Psoas muscle (tissue), 7 donors: ENCODE measurements at regions not wholly inside any gene's neighbourhood (a gene's known extent, or its start where the extent isn't known, plus 50 kb on each side); places are given as distances from the start of the nearest gene placed in this dataset.

Source experiments
- ATAC-seq, 4 donors: fragments of 200-7000 bp; cut with Tn5 transposase; one replicate each; pipeline ENCODE4 v1.9.1; 2020; ENCODE audit warnings: moderate library complexity in 3 of 4, mild to moderate bottlenecking in 2 of 4
- DNase-seq, 2 donors: peaks; one replicate each; pipeline ENCODE4 v3.0.0-alpha.2; 2020
- H3K27ac ChIP-seq: fragments of 200-600 bp; one replicate; pipeline ENCODE4 v1.8.0; 2022
- H3K27me3 ChIP-seq, 3 donors: fragments of 200-600 bp in 1 of 3; one replicate each; pipeline versions ENCODE4 v1.6.1 to v1.8.0; 2013 to 2022; ENCODE audit warnings: low read length in 2 of 3, mild to moderate bottlenecking in 2 of 3, moderate library complexity in 1 of 3; ENCODE audit not compliant: insufficient read depth in 3 of 3
- H3K36me3 ChIP-seq, 2 donors: fragments of 200-600 bp in 1 of 2; one replicate each; pipeline versions ENCODE4 v1.6.1 to v1.8.0; 2013 to 2022; ENCODE audit warnings: low read depth in 1 of 2, mild to moderate bottlenecking in 1 of 2, moderate library complexity in 1 of 2; ENCODE audit not compliant: insufficient read depth in 1 of 2
- H3K4me1 ChIP-seq: fragments of 200-600 bp; one replicate; pipeline ENCODE4 v1.8.0; 2022
- H3K4me3 ChIP-seq: fragments of 200-600 bp; one replicate; pipeline ENCODE4 v1.8.0; 2022; ENCODE audit warnings: mild to moderate bottlenecking
- H3K9me3 ChIP-seq: fragments of 200-600 bp; one replicate; pipeline ENCODE4 v1.8.0; 2022
- WGBS, 3 donors: extraction: QIAGEN DNeasy Blood & Tissue Kit; methylation state at CpG; one replicate each; pipeline versions ENCODE4 v1.1.6 to v1.1.7; 2013; 5-methylcytosine and 5-hydroxymethylcytosine counted together
- intact Hi-C, 2 donors: fragments of 100-400 bp; cut with DNase I; formaldehyde crosslinking; loops; one replicate each; pipeline versions ENCODE4 v1.11.0 to v1.14.2; 2022
- TF ChIP-seq, protein P1 (sequence below): fragments of 200-600 bp; IDR thresholded peaks from one replicate; pipeline ENCODE4 v1.8.0; 2022; ENCODE audit warnings: antibody characterized with exemption
- donor health status: healthy with polysubstance abuse.
- donor health status: DM: no; HTN: no; CAD: no; lungs with moderate emphysema.
- donor health status: Bipolar disorder and iron deficiency.
- donor health status: healthy.
- donor health status: DM: yes; HTN: yes; CAD: no.
- donor health status: DM: no; HTN: no; CAD: no.
- donor health status: DM: yes; HTN: yes; CAD: no.

DNA sequence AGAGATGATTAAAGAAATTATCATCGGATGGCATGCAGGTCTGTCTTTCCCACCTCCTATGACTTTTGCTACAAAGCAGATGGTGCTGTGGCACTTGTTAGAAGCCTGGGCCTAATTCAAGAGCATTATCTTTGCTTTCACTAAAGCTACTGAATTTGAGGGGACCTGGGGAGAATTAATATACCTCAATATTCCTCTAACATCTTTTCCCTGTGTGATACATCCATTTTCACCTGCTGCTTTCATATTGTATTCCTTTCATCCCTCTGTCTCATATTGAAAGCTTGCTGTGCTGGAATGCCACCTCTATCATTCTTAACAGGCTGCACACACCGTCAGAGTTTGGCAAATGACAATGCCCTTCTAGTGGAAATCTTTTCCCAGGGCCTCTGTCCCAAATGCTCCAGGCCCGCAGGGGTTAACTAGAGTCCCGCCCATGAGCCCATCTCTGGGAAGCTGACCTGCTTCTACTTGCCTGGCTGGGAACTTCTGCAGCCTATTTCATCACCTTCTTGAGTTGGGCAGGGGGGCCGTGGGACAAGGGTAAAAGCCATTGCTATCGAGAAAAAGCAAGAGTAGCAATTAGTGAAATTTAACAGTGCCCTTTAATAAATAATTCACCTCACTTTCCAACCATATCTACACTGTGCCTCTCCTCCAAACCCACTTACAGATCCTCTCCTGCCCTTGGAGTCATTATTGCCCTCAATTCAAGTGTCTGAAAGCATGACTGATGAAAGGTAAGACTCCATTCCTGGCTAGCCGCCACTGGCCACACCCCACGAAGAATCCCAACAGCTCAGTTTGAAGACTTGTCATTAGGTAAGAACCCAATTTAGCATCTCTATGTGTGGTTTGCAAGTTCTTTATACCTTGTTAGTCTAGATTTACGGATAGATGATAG, 126.7 kb upstream of the BTG1 start:
- intact Hi-C loops = no loop called here
- ATAC-seq = no peak
- Histone ChIP-seq H3K27me3 (peaks cover 0 to 5% (median 0%) of the 10 kb centered on the region in 3 donors), H3K27ac (no peak overlapping the region), H3K4me1 (no peaks in the 10 kb centered on the region), H3K36me3 (no peaks in the 10 kb centered on the region), H3K4me3 (no peak overlapping the region), H3K9me3 (no peaks in the 10 kb centered on the region)
- WGBS, 3 donors = 69 to 82% (median 71%) methylated on average over 9 of the region's 9 CpGs
- TF ChIP-seq, protein P1, sequence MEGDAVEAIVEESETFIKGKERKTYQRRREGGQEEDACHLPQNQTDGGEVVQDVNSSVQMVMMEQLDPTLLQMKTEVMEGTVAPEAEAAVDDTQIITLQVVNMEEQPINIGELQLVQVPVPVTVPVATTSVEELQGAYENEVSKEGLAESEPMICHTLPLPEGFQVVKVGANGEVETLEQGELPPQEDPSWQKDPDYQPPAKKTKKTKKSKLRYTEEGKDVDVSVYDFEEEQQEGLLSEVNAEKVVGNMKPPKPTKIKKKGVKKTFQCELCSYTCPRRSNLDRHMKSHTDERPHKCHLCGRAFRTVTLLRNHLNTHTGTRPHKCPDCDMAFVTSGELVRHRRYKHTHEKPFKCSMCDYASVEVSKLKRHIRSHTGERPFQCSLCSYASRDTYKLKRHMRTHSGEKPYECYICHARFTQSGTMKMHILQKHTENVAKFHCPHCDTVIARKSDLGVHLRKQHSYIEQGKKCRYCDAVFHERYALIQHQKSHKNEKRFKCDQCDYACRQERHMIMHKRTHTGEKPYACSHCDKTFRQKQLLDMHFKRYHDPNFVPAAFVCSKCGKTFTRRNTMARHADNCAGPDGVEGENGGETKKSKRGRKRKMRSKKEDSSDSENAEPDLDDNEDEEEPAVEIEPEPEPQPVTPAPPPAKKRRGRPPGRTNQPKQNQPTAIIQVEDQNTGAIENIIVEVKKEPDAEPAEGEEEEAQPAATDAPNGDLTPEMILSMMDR = no peak
- DNase-seq = no peak

DNA sequence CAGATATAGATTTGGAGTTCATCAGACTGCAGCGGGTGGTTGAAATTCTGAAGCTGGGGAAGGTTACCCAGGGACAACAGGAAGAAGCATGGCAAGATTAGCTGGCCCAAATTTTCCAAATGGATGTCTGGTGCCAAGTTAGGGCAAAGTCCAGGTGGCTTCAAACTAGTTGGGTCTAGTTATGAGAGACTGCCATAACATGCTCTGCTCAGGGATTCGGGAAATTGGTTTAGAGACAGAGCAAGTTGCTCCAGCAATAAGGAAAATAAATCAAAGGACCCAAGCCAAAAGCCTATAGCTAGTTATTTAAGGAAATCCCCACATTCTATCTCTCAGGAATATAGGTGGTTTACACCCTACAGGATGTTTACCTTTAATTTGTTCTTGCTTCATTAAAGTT, 125.7 kb upstream of the BTG1 start:
- H3K27ac ChIP-seq = no peak overlapping the region
- TF ChIP-seq, protein P1 = no peak
- no peak overlapping the region for H3K4me3 ChIP-seq
- H3K9me3 ChIP-seq = no peaks in the 10 kb centered on the region
- DNase-seq (no peak), ATAC-seq (no peak)
- 56 to 77% (median 66%) methylated on average over 2 of the region's 2 CpGs for WGBS, 3 donors
- intact Hi-C loops = no loop called here
- H3K36me3 ChIP-seq = no peaks in the 10 kb centered on the region
- no peaks in the 10 kb centered on the region for H3K4me1 ChIP-seq
- H3K27me3 ChIP-seq = peaks cover 0 to 5% (median 0%) of the 10 kb centered on the region in 3 donors

DNA sequence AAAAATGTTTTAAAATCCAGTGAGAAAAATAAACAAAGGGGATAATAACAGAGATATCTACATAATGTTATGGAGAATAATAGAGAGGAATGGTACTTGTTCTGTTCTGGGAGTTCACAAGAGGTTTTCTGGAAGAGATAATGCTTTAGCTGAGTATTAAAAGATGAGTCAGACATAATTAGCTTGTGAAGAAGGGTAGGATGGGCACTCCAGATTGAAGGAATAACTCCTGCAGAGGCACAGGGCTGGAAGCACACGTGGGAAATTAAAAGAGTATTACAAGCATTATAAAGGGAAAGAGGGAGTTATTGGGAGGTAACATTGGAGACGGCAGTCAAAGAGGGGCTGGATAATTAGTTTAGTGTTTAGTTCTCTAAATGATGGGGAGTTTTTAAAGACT, 124.9 kb upstream of the BTG1 start:
- peaks cover 0 to 5% (median 0%) of the 10 kb centered on the region in 3 donors for H3K27me3 ChIP-seq
- no peak for DNase-seq
- ATAC-seq = no peak
- no peaks in the 10 kb centered on the region for H3K36me3 ChIP-seq
- WGBS, 3 donors = 70 to 92% (median 74%) methylated on average over 2 of the region's 2 CpGs
- H3K4me3 ChIP-seq = no peak overlapping the region
- H3K4me1 ChIP-seq = no peaks in the 10 kb centered on the region
- TF ChIP-seq, protein P1 = no peak
- intact Hi-C loops = no loop called here
- H3K9me3 ChIP-seq = no peaks in the 10 kb centered on the region
- H3K27ac ChIP-seq = no peak overlapping the region

DNA sequence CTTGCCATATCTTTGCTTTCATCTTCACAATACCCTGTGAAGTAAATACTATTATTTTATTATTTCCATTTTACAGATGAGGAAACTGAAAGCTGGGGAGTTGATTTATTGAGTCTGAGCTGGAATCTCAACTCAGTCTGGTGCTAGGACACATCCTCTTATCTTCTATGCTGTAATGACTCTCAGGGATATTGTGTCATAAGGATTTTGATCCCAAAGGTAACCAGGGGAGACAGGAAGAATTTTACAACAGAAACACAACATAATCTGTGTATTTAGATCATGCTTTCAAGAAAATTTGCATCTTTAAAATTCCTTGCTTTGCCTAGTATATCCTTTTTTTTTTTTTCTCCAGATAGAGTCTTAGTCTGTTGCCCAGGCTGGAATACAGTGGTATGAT, 123.3 kb upstream of the BTG1 start:
- TF ChIP-seq, protein P1 = no peak

DNA sequence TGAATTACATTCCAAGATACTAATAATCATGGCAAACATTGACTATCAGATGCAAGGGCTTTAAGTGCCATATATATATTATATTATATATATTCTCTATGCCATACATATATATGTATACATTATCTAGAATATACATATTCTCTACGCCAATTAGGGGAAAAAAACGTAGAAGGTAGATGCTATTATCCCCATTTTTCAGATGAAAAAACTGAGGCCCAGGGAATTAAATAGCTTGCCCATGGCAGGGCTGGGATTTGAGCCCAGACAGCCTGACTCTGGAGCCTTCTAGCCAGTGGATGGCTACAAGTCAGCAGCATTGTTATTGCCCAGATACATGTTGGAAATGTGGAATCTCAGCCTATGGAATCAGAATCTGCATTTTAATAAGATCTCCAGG, 116.0 kb upstream of the BTG1 start:
- no peak overlapping the region for H3K4me3 ChIP-seq
- no peaks in the 10 kb centered on the region for H3K9me3 ChIP-seq
- H3K27ac ChIP-seq = no peak overlapping the region
- no peaks in the 10 kb centered on the region for H3K27me3 ChIP-seq
- no peak for ATAC-seq
- no peak for DNase-seq
- intact Hi-C loops = no loop called here
- H3K4me1 ChIP-seq = no peaks in the 10 kb centered on the region
- TF ChIP-seq, protein P1 = no peak
- 94 to 96% (median 95%) methylated on average over 2 of the region's 2 CpGs for WGBS, 3 donors
- no peaks in the 10 kb centered on the region for H3K36me3 ChIP-seq

More for the DNA sequence above, 123.3 kb upstream of the BTG1 start:
- DNase-seq (no peak), ATAC-seq (no peak)
- Histone ChIP-seq H3K4me3 (no peak overlapping the region), H3K9me3 (no peaks in the 10 kb centered on the region), H3K4me1 (no peaks in the 10 kb centered on the region), H3K36me3 (no peaks in the 10 kb centered on the region), H3K27me3 (peaks cover 0 to 5% (median 0%) of the 10 kb centered on the region in 3 donors), H3K27ac (no peak overlapping the region)
- intact Hi-C loops = no loop called here
